H9 (cell line): ENCODE measurements at regions not wholly inside any gene's neighbourhood (a gene's known extent, or its start where the extent isn't known, plus 50 kb on each side); places are given as distances from the start of the nearest gene placed in this dataset.

Experiments
- DNase-seq: peaks from one replicate; pipeline ENCODE4 v3.0.0-alpha.2; 2017
- H2AFZ ChIP-seq: one replicate; pipeline ENCODE4 v1.6.1; 2013; ENCODE audit warnings: mild to moderate bottlenecking, low read length, control low read depth, moderate library complexity
- H2AK5ac ChIP-seq: 2 replicates; pipeline ENCODE4 v1.6.1; 2013; ENCODE audit warnings: low read length, control low read depth, mixed read lengths; ENCODE audit not compliant: insufficient read length
- H2BK120ac ChIP-seq: one replicate; pipeline ENCODE4 v1.6.1; 2013; ENCODE audit warnings: low read depth, mild to moderate bottlenecking, low read length, control low read depth, inconsistent platforms; ENCODE audit not compliant: poor library complexity, severe bottlenecking
- H2BK12ac ChIP-seq: 2 replicates; pipeline ENCODE4 v1.6.1; 2013; ENCODE audit warnings: low read length, control low read depth, mixed read lengths, low read depth; ENCODE audit not compliant: insufficient read length
- H2BK15ac ChIP-seq: 2 replicates; pipeline ENCODE4 v1.6.1; 2013; ENCODE audit warnings: low read depth, low read length, control low read depth
- H2BK20ac ChIP-seq: one replicate; pipeline ENCODE4 v1.6.1; 2013; ENCODE audit warnings: low read depth, mild to moderate bottlenecking, low read length, control low read depth, inconsistent platforms; ENCODE audit not compliant: poor library complexity, severe bottlenecking
- H2BK5ac ChIP-seq: 2 replicates; pipeline ENCODE4 v1.6.1; 2013; ENCODE audit warnings: low read length, control low read depth, mixed read lengths; ENCODE audit not compliant: insufficient read length
- H3K14ac ChIP-seq: 2 replicates; pipeline ENCODE4 v1.6.1; 2013; ENCODE audit warnings: low read length, control low read depth; ENCODE audit not compliant: insufficient read depth
- H3K18ac ChIP-seq: 2 replicates; pipeline ENCODE4 v1.6.1; 2013; ENCODE audit warnings: low read depth, mild to moderate bottlenecking, mixed read lengths, low read length, control low read depth; ENCODE audit not compliant: insufficient read length
- H3K23ac ChIP-seq: 2 replicates; pipeline ENCODE4 v1.6.1; 2013; ENCODE audit warnings: low read length, control low read depth, mixed read lengths, low read depth; ENCODE audit not compliant: insufficient read length
- H3K23me2 ChIP-seq: 2 replicates; pipeline ENCODE4 v1.6.1; 2013; ENCODE audit warnings: low read depth, mild to moderate bottlenecking, mixed read lengths, low read length, control low read depth; ENCODE audit not compliant: insufficient read length, poor library complexity, severe bottlenecking
- H3K27ac ChIP-seq: 2 replicates; pipeline ENCODE4 v1.5.1; 2013; ENCODE audit warnings: low read length, control low read depth, mixed read lengths, low read depth; ENCODE audit not compliant: insufficient read length
- H3K27me3 ChIP-seq: 2 replicates; pipeline ENCODE4 v1.6.1; 2013; ENCODE audit warnings: low read length, control low read depth, inconsistent platforms; ENCODE audit not compliant: insufficient read depth
- H3K4ac ChIP-seq: 2 replicates; pipeline ENCODE4 v1.6.1; 2013; ENCODE audit warnings: low read depth, mild to moderate bottlenecking, control low read depth, inconsistent platforms, low read length, moderate library complexity
- H3K4me1 ChIP-seq: 2 replicates; pipeline ENCODE4 v1.6.1; 2013; ENCODE audit warnings: low read length, control low read depth, inconsistent platforms; ENCODE audit not compliant: insufficient read depth
- H3K4me2 ChIP-seq: 2 replicates; pipeline ENCODE4 v1.6.1; 2013; ENCODE audit warnings: low read length, control low read depth, mixed read lengths; ENCODE audit not compliant: insufficient read length, insufficient read depth
- H3K56ac ChIP-seq: 2 replicates; pipeline ENCODE4 v1.6.1; 2013; ENCODE audit warnings: low read depth, mild to moderate bottlenecking, mixed read lengths, low read length, control low read depth; ENCODE audit not compliant: insufficient read length
- H3K79me1 ChIP-seq: 2 replicates; pipeline ENCODE4 v1.6.1; 2013; ENCODE audit warnings: low read depth, mild to moderate bottlenecking, moderate library complexity, low read length, control low read depth, inconsistent platforms; ENCODE audit not compliant: insufficient read depth, poor library complexity, severe bottlenecking
- H3K79me2 ChIP-seq: 2 replicates; pipeline ENCODE4 v1.6.1; 2013; ENCODE audit warnings: low read length, control low read depth, inconsistent platforms; ENCODE audit not compliant: insufficient read depth
- H3K9ac ChIP-seq: 2 replicates; pipeline ENCODE4 v1.6.1; 2013; ENCODE audit warnings: low read length, control low read depth, mixed read lengths; ENCODE audit not compliant: insufficient read length; ENCODE audit errors: extremely low read depth
- H3K9me3 ChIP-seq: one replicate; pipeline ENCODE4 v1.6.1; 2013; ENCODE audit warnings: low read depth, low read length, inconsistent platforms; ENCODE audit not compliant: control insufficient read depth
- H3T11ph ChIP-seq: one replicate; pipeline ENCODE4 v1.6.1; 2013; ENCODE audit warnings: mild to moderate bottlenecking, low read length, control low read depth, inconsistent platforms
- H4K20me1 ChIP-seq: one replicate; pipeline ENCODE4 v1.6.1; 2013; ENCODE audit not compliant: control insufficient read depth, insufficient read length, insufficient read depth
- H4K5ac ChIP-seq: 2 replicates; pipeline ENCODE4 v1.6.1; 2013; ENCODE audit warnings: low read depth, mild to moderate bottlenecking, mixed read lengths, low read length, control low read depth; ENCODE audit not compliant: insufficient read length
- H4K8ac ChIP-seq: replicated peaks from 2 replicates; pipeline ENCODE4 v1.6.1; 2013; ENCODE audit warnings: low read length, control low read depth, mixed read lengths, low read depth; ENCODE audit not compliant: insufficient read length
- H4K91ac ChIP-seq: 2 replicates; pipeline ENCODE4 v1.6.1; 2013; ENCODE audit warnings: low read depth, mild to moderate bottlenecking, moderate library complexity, mixed read lengths, low read length, control low read depth; ENCODE audit not compliant: insufficient read length
- H3K27ac Mint-ChIP-seq, 3 experiments: 2 replicates in 2 of 3; 3 replicates in 1 of 3; pipeline ENCODE4 v1.8.0; 2020 to 2021; ENCODE audit warnings: mixed read lengths in 3 of 3, mild to moderate bottlenecking in 1 of 3, moderate library complexity in 1 of 3
- H3K27me3 Mint-ChIP-seq: 2 replicates; pipeline ENCODE4 v1.8.0; 2021; ENCODE audit warnings: low read depth, mild to moderate bottlenecking, moderate library complexity, mixed read lengths
- H3K36me3 Mint-ChIP-seq, 3 experiments: 2 replicates in 2 of 3; 3 replicates in 1 of 3; pipeline ENCODE4 v1.8.0; 2020 to 2021; ENCODE audit warnings: low read depth in 3 of 3, mixed read lengths in 3 of 3; ENCODE audit not compliant: insufficient read depth in 1 of 3
- H3K4me1 Mint-ChIP-seq, 2 experiments: 2 replicates each; pipeline ENCODE4 v1.8.0; 2020; ENCODE audit warnings: mixed read lengths in 2 of 2
- H3K4me3 Mint-ChIP-seq, 2 experiments: 2 replicates in 1 of 2; 3 replicates in 1 of 2; pipeline ENCODE4 v1.8.0; 2020 to 2021; ENCODE audit warnings: mild to moderate bottlenecking in 2 of 2, mixed read lengths in 2 of 2, moderate library complexity in 1 of 2
- H3K9me3 Mint-ChIP-seq, 2 experiments: 2 replicates in 1 of 2; 3 replicates in 1 of 2; pipeline ENCODE4 v1.8.0; 2020; ENCODE audit warnings: mild to moderate bottlenecking in 2 of 2, mixed read lengths in 2 of 2, moderate library complexity in 1 of 2
- WGBS: extraction: QIAGEN DNeasy Blood & Tissue Kit; methylation state at CpG from one replicate; pipeline ENCODE4 v1.1.7; 2013; ENCODE audit warnings: missing lambda C conversion rate, low lambda C conversion rate, mixed read lengths; ENCODE audit not compliant: insufficient read length; ENCODE audit errors: extremely low coverage; 5-methylcytosine and 5-hydroxymethylcytosine counted together
- TF ChIP-seq, protein P1 (sequence below): fragments of 200-600 bp; sonication (generic); conservative IDR thresholded peaks from 3 replicates; pipeline ENCODE4 v1.8.0; 2021; ENCODE audit warnings: antibody characterized with exemption, mild to moderate bottlenecking

DNA sequence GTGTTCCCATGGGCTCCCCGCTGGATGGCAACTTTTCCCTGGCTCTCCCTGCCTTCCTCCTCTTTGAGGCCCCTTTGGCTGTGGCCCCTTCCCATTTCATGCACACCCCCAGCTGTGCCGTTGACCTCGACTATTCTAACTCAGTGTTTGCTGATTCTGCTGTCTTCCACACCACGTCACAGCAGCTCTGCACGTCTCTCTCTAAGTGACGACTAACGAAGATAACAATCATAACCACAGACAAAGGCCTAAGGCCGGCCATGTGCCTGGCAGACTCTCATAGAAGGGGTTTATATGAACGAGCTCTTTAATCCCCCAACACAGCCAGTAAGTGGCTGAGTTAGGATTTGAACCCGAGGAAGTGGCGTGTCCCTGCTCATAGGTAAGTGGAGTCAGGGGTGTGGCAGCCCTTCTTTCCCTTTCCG, 151.5 kb upstream of the SHH start:
- H3K27ac ChIP-seq: no peak overlapping the region

More for the DNA sequence above, 151.5 kb upstream of the SHH start:
- H3K4me1 Mint-ChIP-seq: peaks cover 4 to 5% of the 10 kb centered on the region in 2 experiments; a peak in 2 of 4 replicates
- no peak overlapping the region for H3K27ac Mint-ChIP-seq
- Histone ChIP-seq H3K4me1 (no peaks in the 10 kb centered on the region), H3K18ac (no peak overlapping the region), H2BK5ac (no peak overlapping the region), H4K8ac (no peak overlapping the region), H3K9me3 (no peaks in the 10 kb centered on the region), H3K56ac (no peak overlapping the region), H4K91ac (no peak overlapping the region), H4K5ac (no peak overlapping the region), H3T11ph (no peak overlapping the region), H2BK12ac (no peak overlapping the region), H3K23me2 (no peaks in the 10 kb centered on the region), H3K27me3 (no peaks in the 10 kb centered on the region), H2BK15ac (no peak overlapping the region), H3K79me2 (no peaks in the 10 kb centered on the region), H2BK120ac (no peak overlapping the region), H2AK5ac (no peak overlapping the region), H2AFZ (no peak overlapping the region), H4K20me1 (no peaks in the 10 kb centered on the region), H3K23ac (no peak overlapping the region), H3K79me1 (no peaks in the 10 kb centered on the region), H3K4me2 (no peak overlapping the region), H3K4ac (no peak overlapping the region), H2BK20ac (no peak overlapping the region), H3K14ac (no peak overlapping the region), H3K9ac (no peak overlapping the region)
- no CpG with 5 or more reads among the region's 12 CpGs for WGBS
- DNase-seq: no peak
- no peaks in the 10 kb centered on the region for H3K9me3 Mint-ChIP-seq
- TF ChIP-seq, protein P1, sequence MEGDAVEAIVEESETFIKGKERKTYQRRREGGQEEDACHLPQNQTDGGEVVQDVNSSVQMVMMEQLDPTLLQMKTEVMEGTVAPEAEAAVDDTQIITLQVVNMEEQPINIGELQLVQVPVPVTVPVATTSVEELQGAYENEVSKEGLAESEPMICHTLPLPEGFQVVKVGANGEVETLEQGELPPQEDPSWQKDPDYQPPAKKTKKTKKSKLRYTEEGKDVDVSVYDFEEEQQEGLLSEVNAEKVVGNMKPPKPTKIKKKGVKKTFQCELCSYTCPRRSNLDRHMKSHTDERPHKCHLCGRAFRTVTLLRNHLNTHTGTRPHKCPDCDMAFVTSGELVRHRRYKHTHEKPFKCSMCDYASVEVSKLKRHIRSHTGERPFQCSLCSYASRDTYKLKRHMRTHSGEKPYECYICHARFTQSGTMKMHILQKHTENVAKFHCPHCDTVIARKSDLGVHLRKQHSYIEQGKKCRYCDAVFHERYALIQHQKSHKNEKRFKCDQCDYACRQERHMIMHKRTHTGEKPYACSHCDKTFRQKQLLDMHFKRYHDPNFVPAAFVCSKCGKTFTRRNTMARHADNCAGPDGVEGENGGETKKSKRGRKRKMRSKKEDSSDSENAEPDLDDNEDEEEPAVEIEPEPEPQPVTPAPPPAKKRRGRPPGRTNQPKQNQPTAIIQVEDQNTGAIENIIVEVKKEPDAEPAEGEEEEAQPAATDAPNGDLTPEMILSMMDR: no peak
- peaks cover 1% of the 10 kb centered on the region for H3K27me3 Mint-ChIP-seq
- H3K36me3 Mint-ChIP-seq: no peaks in the 10 kb centered on the region
- H3K4me3 Mint-ChIP-seq: no peak overlapping the region
